ENCODE measurements at regions not wholly inside any gene's neighbourhood (a gene's known extent, or its start where the extent isn't known, plus 50 kb on each side); places are given as distances from the start of the nearest gene placed in this dataset.

- Histone ChIP-seq H3K27ac (ENCODE audit: control insufficient read depth, insufficient read depth, low read length) (no peak overlapping the region), H2AFZ (ENCODE audit: control insufficient read depth, low read length) (no peak overlapping the region), H4K20me1 (ENCODE audit: control insufficient read depth, extremely low read depth, insufficient read depth, low read length) (no peaks in the 10 kb centered on the region), H3K9ac (ENCODE audit: control insufficient read depth, extremely low read depth, insufficient read depth, low read length) (no peak overlapping the region), H3K9me3 (ENCODE audit: control insufficient read depth, low read depth, low read length) (no peaks in the 10 kb centered on the region), H3K36me3 (ENCODE audit: control insufficient read depth in 2 of 2, extremely low read depth in 1 of 2, insufficient read depth in 2 of 2, low read length in 2 of 2) (no peaks in the 10 kb centered on the region), H3K4me1 (ENCODE audit: control insufficient read depth, extremely low read depth, insufficient read depth, low read length) (no peaks in the 10 kb centered on the region), H3K4me3 (ENCODE audit: control insufficient read depth in 2 of 3, extremely low read depth in 1 of 3, insufficient read depth in 2 of 3, low read depth in 1 of 3, low read length in 3 of 3) (no peak overlapping the region), H3K9me1 (ENCODE audit: control insufficient read depth, extremely low read depth, insufficient read depth, low read length) (no peaks in the 10 kb centered on the region), H3K4me2 (ENCODE audit: control insufficient read depth, extremely low read depth, insufficient read depth, low read depth, low read length) (no peak overlapping the region), H3K27me3 (ENCODE audit: control insufficient read depth, extremely low read depth, insufficient read depth, low read length) (no peaks in the 10 kb centered on the region), H3K79me2 (ENCODE audit: control insufficient read depth, insufficient read depth, low read length) (no peaks in the 10 kb centered on the region)
- FAIRE-seq (no peak), DNase-seq (ENCODE audit: low read depth, low spot score) (no peak)
- dilution Hi-C loops (cut with MboI; ENCODE audit: extremely low pct_ligation_motif_present, low sequenced_read_pairs) = no loop called here
- TF ChIP-seq EZH2 (IDR thresholded peaks at IDR 0.05; ENCODE audit: low read length) (no peak), CTCF (optimal IDR thresholded peaks at IDR 0.05 in 1 of 3, IDR thresholded peaks at IDR 0.05 in 1 of 3, conservative IDR thresholded peaks at IDR 0.05 in 1 of 3; ENCODE audit: extremely low read depth in 1 of 3, insufficient read depth in 2 of 3, low read length in 3 of 3) (no peak)
Observed at GRCh38 chr3:144875211-144875610, 903.6 kb downstream of the DIPK2A start.

GRCh38 chr3:144877356-144877755 is 905.7 kb downstream of the DIPK2A start:
- TF ChIP-seq CTCF (optimal IDR thresholded peaks at IDR 0.05 in 1 of 3, IDR thresholded peaks at IDR 0.05 in 1 of 3, conservative IDR thresholded peaks at IDR 0.05 in 1 of 3; ENCODE audit: extremely low read depth in 1 of 3, insufficient read depth in 2 of 3, low read length in 3 of 3) (no peak), EZH2 (IDR thresholded peaks at IDR 0.05; ENCODE audit: low read length) (no peak)
- H3K27ac ChIP-seq (ENCODE audit: control insufficient read depth, insufficient read depth, low read length) = no peak overlapping the region
- no peaks in the 10 kb centered on the region for H3K27me3 ChIP-seq (ENCODE audit: control insufficient read depth, extremely low read depth, insufficient read depth, low read length)
- no peak overlapping the region for H3K4me2 ChIP-seq (ENCODE audit: control insufficient read depth, extremely low read depth, insufficient read depth, low read depth, low read length)
- FAIRE-seq (no peak), DNase-seq (ENCODE audit: low read depth, low spot score) (no peak)
- no peaks in the 10 kb centered on the region for H4K20me1 ChIP-seq (ENCODE audit: control insufficient read depth, extremely low read depth, insufficient read depth, low read length)
- no peaks in the 10 kb centered on the region for H3K36me3 ChIP-seq (ENCODE audit: control insufficient read depth in 2 of 2, extremely low read depth in 1 of 2, insufficient read depth in 2 of 2, low read length in 2 of 2)
- H2AFZ ChIP-seq (ENCODE audit: control insufficient read depth, low read length) = no peak overlapping the region
- H3K9me1 ChIP-seq (ENCODE audit: control insufficient read depth, extremely low read depth, insufficient read depth, low read length) = no peaks in the 10 kb centered on the region
- dilution Hi-C loops (cut with MboI; ENCODE audit: extremely low pct_ligation_motif_present, low sequenced_read_pairs) = no loop called here
- no peaks in the 10 kb centered on the region for H3K4me1 ChIP-seq (ENCODE audit: control insufficient read depth, extremely low read depth, insufficient read depth, low read length)
- H3K9me3 ChIP-seq (ENCODE audit: control insufficient read depth, low read depth, low read length) = no peaks in the 10 kb centered on the region
- no peaks in the 10 kb centered on the region for H3K79me2 ChIP-seq (ENCODE audit: control insufficient read depth, insufficient read depth, low read length)
- no peak overlapping the region for H3K4me3 ChIP-seq (ENCODE audit: control insufficient read depth in 2 of 3, extremely low read depth in 1 of 3, insufficient read depth in 2 of 3, low read depth in 1 of 3, low read length in 3 of 3)
- no peak overlapping the region for H3K9ac ChIP-seq (ENCODE audit: control insufficient read depth, extremely low read depth, insufficient read depth, low read length)
